ENCODE measurements at regions not wholly inside any gene's neighbourhood (a gene's known extent, or its start where the extent isn't known, plus 50 kb on each side); places are given as distances from the start of the nearest gene placed in this dataset.
A peak's percentile ranks its signal among the peaks of the same experiment; 100 is the strongest.
"Not testable (repeated sequence)": the region's sequence is repeated elsewhere in the genome, so short reads cannot be mapped to it uniquely, and the experiment has no call there.

GRCh38 chr4:160319221-160319867, 1216.5 kb downstream of the RAPGEF2 start:
- peak; percentile 42 for DNase-seq (ENCODE audit: low spot score)

- DNase-seq (ENCODE audit: low spot score) = no peak
Observed at GRCh38 chr4:160319868-160320260, 1217.0 kb downstream of the RAPGEF2 start.

DNA sequence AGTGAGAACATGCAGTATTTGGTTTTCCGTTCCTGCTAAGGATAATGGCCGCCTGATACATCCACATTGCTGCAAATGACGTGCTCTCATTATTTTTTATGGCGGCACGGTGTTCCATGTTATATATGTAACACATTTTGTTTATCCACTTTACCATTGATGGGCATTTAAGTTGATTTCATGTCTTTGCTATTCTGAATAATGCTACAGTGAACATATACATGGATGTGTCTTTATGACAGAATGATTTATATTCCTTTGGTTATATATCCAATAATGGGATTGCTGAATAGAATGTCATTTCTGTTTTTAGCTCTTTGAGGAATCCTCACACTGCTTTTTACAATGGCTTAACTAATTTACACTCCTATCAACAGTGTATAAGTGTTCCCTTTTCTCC, 1223.2 kb downstream of the RAPGEF2 start:
- DNase-seq (ENCODE audit: low spot score) = no peak

- no peak for DNase-seq (ENCODE audit: low spot score)
Observed at GRCh38 chr4:160347197-160347596, 1244.3 kb downstream of the RAPGEF2 start.

DNA sequence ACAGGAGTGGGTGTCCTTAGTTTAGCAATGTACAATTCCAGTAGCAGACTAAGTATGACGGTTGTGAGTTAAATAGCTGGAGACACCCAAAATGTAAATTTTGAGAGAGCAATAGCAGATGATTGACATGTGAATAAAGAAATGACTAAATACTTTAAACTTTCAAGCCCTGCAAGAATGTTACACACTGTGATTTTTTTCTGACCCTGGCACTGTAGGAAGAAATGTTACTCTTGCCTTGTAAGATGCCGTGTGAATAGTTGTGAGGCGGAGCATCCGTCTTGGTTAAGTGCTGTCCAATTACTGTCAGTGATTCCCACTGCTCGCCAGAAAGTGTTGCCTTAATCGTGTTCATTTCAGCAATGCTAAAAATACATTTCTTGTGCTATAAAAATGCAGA, 1248.1 kb downstream of the RAPGEF2 start:
- peak; percentile 23 for DNase-seq (ENCODE audit: low spot score)

- no peak for DNase-seq (ENCODE audit: low spot score)
Observed at GRCh38 chr4:160352637-160353036, 1249.8 kb downstream of the RAPGEF2 start.

GRCh38 chr4:160353548-160353947, 1250.7 kb downstream of the RAPGEF2 start:
- no peak for DNase-seq (ENCODE audit: low spot score)

GRCh38 chr4:160362478-160362877, 1259.6 kb downstream of the RAPGEF2 start:
- no peak for DNase-seq (ENCODE audit: low spot score)

DNA sequence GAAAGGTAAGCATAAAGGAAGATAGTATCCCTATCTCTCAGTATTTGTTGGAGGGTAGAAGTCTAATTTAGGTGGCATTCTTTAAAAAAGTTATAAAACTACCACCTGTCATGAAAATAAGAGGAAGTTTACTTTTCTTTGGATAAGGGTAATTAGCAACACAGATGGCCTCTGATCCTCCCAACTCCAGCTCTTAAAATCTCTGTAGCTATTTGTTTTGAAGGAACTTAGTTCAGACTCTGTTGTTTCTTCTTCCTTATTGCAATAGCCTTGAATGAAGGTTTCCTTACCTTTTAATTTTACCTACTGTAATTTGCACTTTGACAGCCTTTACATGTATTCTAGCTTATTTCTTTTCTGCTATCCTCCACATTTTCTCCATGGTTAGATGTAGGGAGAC, 1261.3 kb downstream of the RAPGEF2 start:
- no peak for DNase-seq (ENCODE audit: low spot score)

DNA sequence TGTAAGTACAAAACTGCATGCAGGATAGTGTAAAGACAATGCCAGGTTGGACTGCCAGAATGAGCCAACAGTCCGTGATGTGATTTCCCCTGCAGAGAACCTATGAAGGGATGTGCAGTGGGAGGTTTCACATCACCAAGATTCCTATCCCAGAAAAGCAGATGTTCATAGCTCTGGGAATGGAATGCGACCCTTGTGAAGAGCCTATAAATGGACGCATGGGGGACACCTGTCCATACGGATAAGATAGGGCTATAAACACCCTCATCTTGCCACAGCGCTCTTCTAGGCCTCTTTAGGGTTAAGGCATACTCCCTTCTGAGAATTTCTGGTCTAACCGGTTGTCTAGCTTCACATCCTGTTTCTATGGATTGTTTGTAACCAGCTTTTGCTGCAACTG, 1261.8 kb downstream of the RAPGEF2 start:
- not testable (repeated sequence) for DNase-seq (ENCODE audit: low spot score)

DNA sequence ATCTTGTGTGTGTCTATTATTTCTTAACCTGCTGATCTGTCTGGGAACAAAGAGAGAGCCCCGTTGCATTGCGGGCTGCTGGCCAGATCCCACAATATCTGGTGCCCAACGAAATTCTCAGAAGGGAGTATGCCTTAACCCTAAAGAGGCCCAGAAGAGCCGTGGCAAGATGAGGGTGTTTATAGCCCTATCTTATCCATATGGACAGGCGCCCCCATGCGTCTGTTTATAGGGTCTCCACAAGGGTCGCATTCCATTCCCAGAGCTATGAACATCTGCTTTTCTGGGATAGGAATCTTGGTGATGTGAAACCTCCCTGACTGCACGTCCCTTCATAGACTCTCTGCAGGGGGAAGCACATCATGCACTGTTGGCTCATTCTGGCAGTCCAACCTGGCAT, 1262.5 kb downstream of the RAPGEF2 start:
- DNase-seq (ENCODE audit: low spot score) = not testable (repeated sequence)

- DNase-seq (ENCODE audit: low spot score) = no peak
Observed at GRCh38 chr4:160370046-160370445, 1267.2 kb downstream of the RAPGEF2 start.

GRCh38 chr4:160371446-160371845, 1268.6 kb downstream of the RAPGEF2 start:
- no peak for DNase-seq (ENCODE audit: low spot score)

- DNase-seq (ENCODE audit: low spot score) = no peak
Observed at GRCh38 chr4:160372390-160372789, 1269.5 kb downstream of the RAPGEF2 start.

- no peak for DNase-seq (ENCODE audit: low spot score)
Observed at GRCh38 chr4:160373911-160374310, 1271.0 kb downstream of the RAPGEF2 start.

DNA sequence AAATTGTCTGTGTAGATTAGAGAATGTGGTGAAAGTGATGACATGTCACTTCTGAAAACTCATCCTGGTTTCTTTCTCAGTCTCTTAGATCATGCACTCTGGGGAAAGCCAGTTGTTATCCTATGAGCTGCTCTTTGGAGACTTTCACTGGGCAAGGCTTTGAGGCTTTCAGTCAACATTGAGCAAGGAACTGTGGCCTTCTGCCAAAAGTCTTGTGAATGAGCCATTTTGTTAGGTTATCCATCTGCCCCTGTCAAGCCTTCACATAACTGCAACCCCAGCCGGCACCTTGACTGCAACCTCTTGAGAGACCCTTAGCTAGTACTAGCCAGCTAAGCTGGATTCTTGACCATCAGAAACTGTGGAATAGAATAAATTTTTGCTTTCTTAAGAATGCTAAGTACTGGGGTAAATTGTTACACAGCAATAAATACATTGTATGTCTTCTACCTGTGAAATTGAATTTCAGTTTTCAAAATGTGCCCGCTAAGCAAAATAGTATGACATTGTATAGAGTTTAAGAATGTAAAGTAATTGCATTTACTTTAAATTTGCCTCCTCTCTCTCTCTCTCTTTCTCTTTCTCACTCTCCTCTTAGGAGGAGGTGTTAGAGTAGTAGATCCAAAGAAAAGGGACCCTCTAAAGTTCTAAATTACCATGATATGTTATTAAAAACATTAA, 1273.0 kb downstream of the RAPGEF2 start:
- no peak for DNase-seq (ENCODE audit: low spot score)

DNA sequence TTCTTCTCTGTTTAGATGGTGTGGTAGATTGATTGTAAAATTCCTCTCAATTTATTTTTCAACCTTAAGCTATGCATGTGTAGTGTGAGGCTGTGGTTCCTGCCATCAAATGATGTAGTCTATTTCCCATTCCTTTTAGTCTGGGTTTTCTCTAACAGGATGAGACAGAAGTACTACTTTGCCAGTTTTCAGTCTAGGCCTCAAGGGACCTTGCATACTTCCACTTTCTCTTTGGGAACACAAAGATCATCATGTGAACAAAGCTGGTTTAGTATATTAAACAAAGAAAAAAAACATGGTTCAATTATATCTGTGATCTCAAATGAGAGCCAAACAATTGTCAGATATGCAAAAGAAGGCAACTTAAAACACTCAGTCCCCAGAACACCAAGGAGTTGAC, 1284.0 kb downstream of the RAPGEF2 start:
- DNase-seq (ENCODE audit: low spot score) = no peak

- DNase-seq (ENCODE audit: low spot score) = peak; percentile 69
Observed at GRCh38 chr4:160399826-160400225, 1296.9 kb downstream of the RAPGEF2 start.

DNA sequence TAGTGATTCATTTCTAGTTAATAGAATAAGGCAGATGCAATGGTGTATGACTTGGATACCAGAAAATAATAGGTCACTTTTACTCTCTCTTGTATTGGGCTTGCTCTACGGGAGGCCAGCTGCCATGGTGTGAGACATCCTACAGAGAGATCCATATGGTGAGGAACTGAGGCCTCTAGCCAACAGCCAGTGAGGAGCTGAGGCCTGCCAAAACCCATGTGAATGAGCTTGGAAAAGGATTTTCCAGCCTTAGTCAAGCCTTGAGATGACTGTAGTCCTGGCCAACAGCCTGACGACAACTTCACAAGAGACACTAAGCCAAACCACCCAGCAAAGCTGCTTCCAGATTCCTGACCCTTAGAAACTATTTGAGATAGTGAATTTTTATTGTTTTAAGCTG, 1300.2 kb downstream of the RAPGEF2 start:
- no peak for DNase-seq (ENCODE audit: low spot score)

DNA sequence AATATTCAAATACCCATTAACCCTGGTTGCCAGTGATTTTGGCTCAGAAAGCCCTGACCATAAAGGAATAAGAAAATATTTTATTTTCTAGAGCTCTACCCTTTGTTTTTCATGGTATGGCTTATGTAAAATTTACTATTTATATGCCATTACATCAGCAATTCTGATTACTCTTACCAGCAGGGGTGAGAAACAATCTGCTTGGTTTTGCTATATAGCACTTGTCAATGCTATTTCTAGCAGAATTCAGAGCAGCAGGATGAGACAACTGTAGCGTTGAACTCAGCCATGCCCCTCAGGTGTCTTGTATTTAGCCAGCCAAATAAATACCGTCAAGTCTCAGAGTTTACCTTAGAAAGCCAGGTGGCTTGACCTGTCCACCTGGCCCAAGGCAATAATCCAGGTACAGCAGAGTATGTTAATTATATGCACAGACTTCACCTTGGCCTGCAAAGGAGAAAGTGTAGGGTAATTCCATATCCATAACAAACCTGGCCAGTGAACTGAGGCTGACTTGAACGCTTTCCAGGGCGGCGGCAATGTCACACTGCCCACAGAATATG, 1303.5 kb downstream of the RAPGEF2 start:
- no peak for DNase-seq (ENCODE audit: low spot score)

DNA sequence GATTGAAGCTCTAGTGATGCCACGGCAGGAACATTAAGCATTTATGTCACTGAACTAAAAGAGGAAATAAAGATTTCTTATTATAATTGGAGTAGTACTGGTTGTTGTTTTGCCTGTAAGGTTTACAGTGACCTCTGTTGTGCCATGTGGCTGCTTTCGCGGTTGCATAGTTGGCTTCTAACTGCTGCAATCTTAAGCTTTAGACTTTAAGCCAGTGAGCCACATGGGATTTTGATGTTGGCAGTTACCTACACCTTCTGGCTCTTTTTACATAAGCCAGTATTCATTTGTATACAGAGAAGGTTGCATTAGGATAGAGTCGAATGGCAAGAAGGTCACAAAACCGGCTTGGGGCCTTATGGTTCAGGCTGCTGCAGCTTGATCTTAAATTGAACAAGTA, 1311.6 kb downstream of the RAPGEF2 start:
- DNase-seq (ENCODE audit: low spot score) = peak; percentile 66

DNA sequence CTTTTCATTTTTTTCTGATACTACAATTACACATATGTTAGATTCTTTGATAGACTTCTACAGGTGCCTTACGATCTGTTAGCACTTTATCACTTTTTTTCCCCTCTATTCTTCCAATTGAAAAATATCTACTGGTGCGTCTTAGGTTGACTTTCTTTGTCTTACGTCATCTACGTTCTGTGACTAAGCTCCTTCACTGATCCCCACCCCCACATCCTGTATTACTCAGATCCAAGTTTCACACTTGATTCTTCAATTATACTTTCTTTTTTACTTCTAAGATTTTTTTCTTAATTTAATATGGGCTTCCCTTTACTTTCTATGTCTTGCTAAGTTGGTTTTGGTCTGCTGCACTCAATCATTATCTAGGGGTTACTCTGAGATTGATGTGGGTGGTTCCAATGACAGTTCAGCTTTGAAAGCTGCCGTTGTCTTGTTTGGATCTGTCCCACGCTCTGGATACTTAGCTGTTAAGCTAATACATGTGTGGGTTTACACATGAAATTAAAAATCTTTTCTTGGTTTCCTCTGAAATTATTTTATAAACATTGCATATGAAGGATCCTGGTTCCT, 1321.1 kb downstream of the RAPGEF2 start:
- DNase-seq (ENCODE audit: low spot score) = no peak

DNA sequence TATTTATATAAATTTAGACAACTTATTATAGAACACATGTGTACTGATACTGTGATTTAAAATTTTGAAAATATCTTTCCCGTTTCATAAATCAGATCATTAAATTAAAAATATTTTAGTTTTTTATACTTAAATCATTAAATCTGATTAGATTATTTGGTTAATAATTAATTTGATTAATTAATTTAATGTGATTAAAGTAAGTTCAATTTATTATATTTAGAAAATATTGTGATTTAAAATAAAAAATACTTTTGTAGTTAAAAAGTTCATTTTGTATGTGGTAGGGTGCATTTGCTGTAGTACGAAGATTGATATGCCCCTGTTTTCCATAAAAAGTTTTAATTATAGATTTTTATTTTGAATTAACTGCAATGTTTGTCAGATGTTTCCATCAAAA, 1323.4 kb downstream of the RAPGEF2 start:
- DNase-seq (ENCODE audit: low spot score) = no peak
